HEK293 (cell line): ENCODE measurements at regions not wholly inside any gene's neighbourhood (a gene's known extent, or its start where the extent isn't known, plus 50 kb on each side); places are given as distances from the start of the nearest gene placed in this dataset.

Experiments used
- ELK4 ChIP-seq: IDR thresholded peaks from 2 replicates; pipeline ENCODE4 v1.6.1; 2011; ENCODE audit warnings: mild to moderate bottlenecking, low read depth, low read length, borderline replicate concordance
- REST ChIP-seq: fragments of 450-650 bp; formaldehyde crosslinking; IDR thresholded peaks from 2 replicates; pipeline ENCODE4 v1.5.1; 2016; ENCODE audit warnings: missing biosample characterization, missing genetic modification characterization
- TCF7L2 ChIP-seq: IDR thresholded peaks from 2 replicates; pipeline ENCODE4 v1.6.1; 2011; ENCODE audit warnings: low read depth, mild to moderate bottlenecking, inconsistent platforms, low read length, moderate library complexity, borderline replicate concordance
- YY1 ChIP-seq: fragments of 450-650 bp; formaldehyde crosslinking; IDR thresholded peaks from 2 replicates; pipeline ENCODE4 v1.5.1; 2018; ENCODE audit warnings: missing biosample characterization, missing genetic modification characterization
- ZBTB48 ChIP-seq: fragments of 450-650 bp; formaldehyde crosslinking; IDR thresholded peaks from 2 replicates; pipeline ENCODE4 v1.5.1; 2016; ENCODE audit warnings: missing biosample characterization, missing genetic modification characterization
- ZNF585B ChIP-seq: fragments of 450-650 bp; formaldehyde crosslinking; IDR thresholded peaks from 2 replicates; pipeline ENCODE4 v1.5.1; 2016; ENCODE audit warnings: missing biosample characterization, missing genetic modification characterization
- ZNF670 ChIP-seq: fragments of 450-650 bp; formaldehyde crosslinking; IDR thresholded peaks from 2 replicates; pipeline ENCODE4 v1.5.1; 2016; ENCODE audit warnings: missing biosample characterization, missing genetic modification characterization, low read depth
- TF ChIP-seq, protein P1 (sequence below): fragments of 450-650 bp; formaldehyde crosslinking; IDR thresholded peaks from 2 replicates; pipeline ENCODE4 v1.5.1; 2016; ENCODE audit warnings: missing biosample characterization, missing genetic modification characterization

DNA sequence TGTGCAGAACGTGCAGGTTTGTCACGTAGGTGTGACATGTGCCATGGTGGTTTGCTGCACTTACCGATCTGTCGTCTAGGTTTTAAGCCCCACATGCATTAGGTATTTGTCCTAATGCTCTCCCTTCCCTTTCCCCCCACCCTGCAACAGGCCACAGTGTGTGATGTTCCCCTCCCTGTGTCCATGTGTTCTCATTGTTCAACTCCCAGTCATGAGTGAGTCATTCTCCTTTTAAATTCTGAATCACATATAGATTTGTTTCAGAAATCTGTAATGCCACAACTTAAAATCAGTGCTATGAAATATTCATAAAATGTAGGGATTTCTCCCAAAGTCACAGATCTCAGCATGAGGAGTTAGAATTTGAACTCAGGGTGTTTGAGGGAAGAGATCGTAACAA is 552.5 kb upstream of the MBL2 start:
- TF ChIP-seq, protein P1, sequence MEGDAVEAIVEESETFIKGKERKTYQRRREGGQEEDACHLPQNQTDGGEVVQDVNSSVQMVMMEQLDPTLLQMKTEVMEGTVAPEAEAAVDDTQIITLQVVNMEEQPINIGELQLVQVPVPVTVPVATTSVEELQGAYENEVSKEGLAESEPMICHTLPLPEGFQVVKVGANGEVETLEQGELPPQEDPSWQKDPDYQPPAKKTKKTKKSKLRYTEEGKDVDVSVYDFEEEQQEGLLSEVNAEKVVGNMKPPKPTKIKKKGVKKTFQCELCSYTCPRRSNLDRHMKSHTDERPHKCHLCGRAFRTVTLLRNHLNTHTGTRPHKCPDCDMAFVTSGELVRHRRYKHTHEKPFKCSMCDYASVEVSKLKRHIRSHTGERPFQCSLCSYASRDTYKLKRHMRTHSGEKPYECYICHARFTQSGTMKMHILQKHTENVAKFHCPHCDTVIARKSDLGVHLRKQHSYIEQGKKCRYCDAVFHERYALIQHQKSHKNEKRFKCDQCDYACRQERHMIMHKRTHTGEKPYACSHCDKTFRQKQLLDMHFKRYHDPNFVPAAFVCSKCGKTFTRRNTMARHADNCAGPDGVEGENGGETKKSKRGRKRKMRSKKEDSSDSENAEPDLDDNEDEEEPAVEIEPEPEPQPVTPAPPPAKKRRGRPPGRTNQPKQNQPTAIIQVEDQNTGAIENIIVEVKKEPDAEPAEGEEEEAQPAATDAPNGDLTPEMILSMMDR (tag by site-specific recombination) = no peak
- no peak for TF ChIP-seq YY1
- TF ChIP-seq ELK4 = no peak
- no peak for TF ChIP-seq ZNF670
- no peak for TF ChIP-seq TCF7L2
- TF ChIP-seq ZBTB48 (tag by site-specific recombination) = no peak
- TF ChIP-seq ZNF585B (tag by site-specific recombination) = no peak
- TF ChIP-seq REST (tag by site-specific recombination) = no peak
